Karpas-422 (cell line): ENCODE measurements at regions not wholly inside any gene's neighbourhood (a gene's known extent, or its start where the extent isn't known, plus 50 kb on each side); places are given as distances from the start of the nearest gene placed in this dataset.

Experiments used
- DNase-seq: peaks from one replicate; pipeline ENCODE4 v3.0.0-alpha.2; 2015
- H2AFZ ChIP-seq: fragments of 200-600 bp; sonication (generic); 2 replicates; pipeline ENCODE4 v1.6.1; 2014; ENCODE audit warnings: antibody characterized with exemption, low read length, mixed read lengths
- H3K27ac ChIP-seq: fragments of 200-600 bp; sonication (generic); 2 replicates; pipeline ENCODE4 v1.5.1; 2014; ENCODE audit warnings: mild to moderate bottlenecking, low read length, moderate library complexity
- H3K27me3 ChIP-seq: fragments of 200-600 bp; sonication (generic); 2 replicates; pipeline ENCODE4 v1.6.1; 2014; ENCODE audit warnings: low read length, mixed read lengths
- H3K36me3 ChIP-seq: fragments of 200-600 bp; sonication (generic); 2 replicates; pipeline ENCODE4 v1.6.1; 2014; ENCODE audit warnings: low read length, mixed read lengths; ENCODE audit not compliant: insufficient read depth
- H3K4me1 ChIP-seq: fragments of 200-600 bp; sonication (generic); 2 replicates; pipeline ENCODE4 v1.6.1; 2014; ENCODE audit warnings: mild to moderate bottlenecking, low read length, mixed read lengths
- H3K4me2 ChIP-seq: fragments of 200-600 bp; sonication (generic); 2 replicates; pipeline ENCODE4 v1.6.1; 2014; ENCODE audit warnings: low read length, low read depth, mild to moderate bottlenecking; ENCODE audit not compliant: poor library complexity, severe bottlenecking
- H3K4me3 ChIP-seq: fragments of 200-600 bp; sonication (generic); 2 replicates; pipeline ENCODE4 v1.5.1; 2014; ENCODE audit warnings: mild to moderate bottlenecking, antibody characterized with exemption, low read length, mixed read lengths
- H3K79me2 ChIP-seq: fragments of 200-600 bp; sonication (generic); 2 replicates; pipeline ENCODE4 v1.6.1; 2014; ENCODE audit warnings: mild to moderate bottlenecking, low read length, mixed read lengths
- H3K9ac ChIP-seq: fragments of 200-600 bp; sonication (generic); 2 replicates; pipeline ENCODE4 v1.6.0; 2014; ENCODE audit warnings: low read length
- H3K9me2 ChIP-seq: fragments of 200-600 bp; sonication (generic), shearing (Covaris generic); replicated peaks from 2 replicates; pipeline ENCODE4 v1.6.0; 2014; ENCODE audit warnings: mild to moderate bottlenecking, low read length, moderate library complexity; ENCODE audit not compliant: insufficient read depth
- H3K9me3 ChIP-seq: fragments of 300-700, 200-600 bp; sonication (generic); 2 replicates; pipeline ENCODE4 v1.6.1; 2014; ENCODE audit warnings: low read length, mixed read lengths
- H4K20me1 ChIP-seq: fragments of 200-600 bp; sonication (generic); 2 replicates; pipeline ENCODE4 v1.6.1; 2014; ENCODE audit warnings: mild to moderate bottlenecking, antibody characterized with exemption, low read length, low read depth; ENCODE audit not compliant: insufficient read depth

DNA sequence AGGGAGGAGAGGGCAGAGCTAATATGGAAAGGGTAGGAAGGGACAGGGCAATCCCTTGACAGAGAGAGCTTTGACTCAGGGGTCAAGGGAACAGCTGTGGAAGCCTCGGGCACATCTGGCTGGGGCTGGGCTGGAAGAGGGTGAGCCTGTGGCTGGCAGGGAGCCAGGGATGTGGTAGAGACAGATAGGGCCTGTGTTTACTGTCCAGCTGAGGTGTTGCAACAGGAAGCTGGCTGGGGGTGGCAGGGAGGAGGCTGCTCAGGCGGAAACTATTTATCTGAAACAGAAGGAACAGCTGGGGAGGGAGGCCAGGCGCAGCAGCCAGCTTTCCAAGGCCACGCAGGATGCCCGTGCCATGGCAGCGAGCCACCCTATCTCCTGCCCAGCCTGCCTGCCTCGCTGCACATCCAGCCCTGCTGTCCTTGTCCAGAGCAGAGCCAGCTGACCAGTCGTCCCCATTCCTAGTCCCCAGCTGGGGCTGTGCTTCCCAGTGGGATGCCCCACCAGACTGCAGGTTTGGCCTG lies 264.7 kb downstream of the CYP26B1 start:
- Histone ChIP-seq H3K36me3 (no peaks in the 10 kb centered on the region), H3K9me2 (no peaks in the 10 kb centered on the region), H4K20me1 (no peaks in the 10 kb centered on the region), H3K4me3 (no peak overlapping the region), H3K4me2 (no peak overlapping the region), H2AFZ (no peak overlapping the region), H3K9me3 (no peaks in the 10 kb centered on the region), H3K27ac (no peak overlapping the region), H3K27me3 (0 out of 2 replicates have a peak, but pooled peaks cover 3% of the 10 kb centered on the region), H3K79me2 (no peaks in the 10 kb centered on the region), H3K4me1 (no peaks in the 10 kb centered on the region), H3K9ac (no peak overlapping the region)
- DNase-seq = no peak

DNA sequence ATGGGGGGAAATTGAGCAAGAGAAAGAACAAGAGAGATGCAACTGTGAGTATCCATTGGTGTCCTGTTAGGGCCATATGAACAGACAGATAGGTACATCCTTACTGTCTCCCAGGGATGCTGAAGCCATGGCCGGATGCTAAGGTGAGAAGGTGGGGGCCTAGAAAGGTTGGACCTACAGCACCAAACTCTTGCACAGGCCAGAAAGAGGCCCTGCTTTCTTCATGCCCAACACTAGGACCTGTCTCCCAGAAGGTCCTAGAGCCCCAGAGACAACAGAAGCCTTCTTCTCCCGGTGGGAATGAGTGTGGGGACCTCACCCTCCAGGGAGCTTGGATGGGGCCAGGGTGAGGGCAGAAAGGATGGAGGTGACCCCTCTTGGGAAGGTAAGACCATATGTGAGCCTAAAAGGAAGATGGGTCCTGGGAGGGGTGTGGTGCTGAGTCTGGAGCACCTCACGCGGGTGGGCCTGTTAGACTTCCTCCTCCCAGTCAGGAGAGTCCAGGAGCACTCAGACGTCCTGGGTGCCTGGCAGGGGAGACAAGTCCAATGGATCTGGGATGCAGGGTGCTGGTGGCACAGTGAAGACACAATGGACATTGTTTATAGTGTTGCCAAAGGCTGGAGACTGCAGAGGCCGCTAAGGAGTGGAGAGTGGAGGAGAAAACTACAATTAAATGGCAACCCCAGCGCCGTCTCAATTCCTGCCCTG lies 265.3 kb downstream of the CYP26B1 start:
- Histone ChIP-seq H3K27ac (no peak overlapping the region), H3K4me2 (no peak overlapping the region), H3K4me1 (no peaks in the 10 kb centered on the region), H3K79me2 (no peaks in the 10 kb centered on the region), H4K20me1 (no peaks in the 10 kb centered on the region), H3K4me3 (no peak overlapping the region), H3K36me3 (no peaks in the 10 kb centered on the region), H3K9me2 (no peaks in the 10 kb centered on the region), H3K9me3 (no peaks in the 10 kb centered on the region), H3K27me3 (0 out of 2 replicates have a peak, but pooled peaks cover 3% of the 10 kb centered on the region), H2AFZ (no peak overlapping the region), H3K9ac (no peak overlapping the region)
- DNase-seq = no peak

DNA sequence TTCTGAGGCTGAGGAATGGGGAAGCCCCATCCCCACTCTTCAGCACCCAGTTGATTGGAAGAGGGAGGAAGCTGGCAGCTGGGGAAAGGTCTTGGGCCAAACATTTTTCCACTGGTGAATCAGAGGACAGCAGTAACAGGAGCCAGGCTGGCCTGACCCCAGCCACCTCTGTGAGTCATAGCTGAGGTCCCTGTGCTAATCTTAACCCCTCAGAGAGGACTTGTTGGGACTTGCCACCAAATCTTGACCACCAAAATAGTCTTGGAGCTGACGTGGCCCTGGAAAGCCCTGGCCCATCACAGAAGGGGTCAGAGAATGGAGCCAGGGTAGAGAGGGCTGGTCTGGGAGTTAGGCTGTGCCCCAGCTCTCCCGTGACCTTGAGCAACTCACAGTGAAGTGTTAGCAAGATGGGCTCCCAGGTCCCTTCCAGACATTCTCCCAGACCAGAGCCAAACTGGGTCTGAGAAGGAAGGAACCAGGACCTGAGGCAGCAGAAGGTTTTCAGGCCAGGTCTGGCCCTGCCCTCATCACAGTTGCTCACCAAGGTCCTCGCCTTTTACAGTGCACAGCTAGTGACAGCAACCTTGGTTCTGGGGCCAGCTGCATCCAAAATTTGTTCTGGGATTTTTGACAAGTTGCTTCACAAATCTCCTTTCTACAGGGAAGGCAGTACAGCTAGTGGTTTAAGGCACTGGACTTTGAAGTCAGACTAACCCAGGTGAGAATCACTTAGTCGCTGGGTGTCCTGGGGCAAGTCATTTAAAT lies 266.6 kb downstream of the CYP26B1 start:
- Histone ChIP-seq H3K27ac (no peak overlapping the region), H2AFZ (no peak overlapping the region), H3K4me3 (no peak overlapping the region), H3K4me1 (no peaks in the 10 kb centered on the region), H3K9ac (no peak overlapping the region), H4K20me1 (no peaks in the 10 kb centered on the region), H3K4me2 (no peak overlapping the region), H3K9me3 (no peaks in the 10 kb centered on the region), H3K27me3 (0 out of 2 replicates have a peak, but pooled peaks cover 3% of the 10 kb centered on the region), H3K79me2 (no peaks in the 10 kb centered on the region), H3K9me2 (no peaks in the 10 kb centered on the region), H3K36me3 (no peaks in the 10 kb centered on the region)
- DNase-seq = no peak

DNA sequence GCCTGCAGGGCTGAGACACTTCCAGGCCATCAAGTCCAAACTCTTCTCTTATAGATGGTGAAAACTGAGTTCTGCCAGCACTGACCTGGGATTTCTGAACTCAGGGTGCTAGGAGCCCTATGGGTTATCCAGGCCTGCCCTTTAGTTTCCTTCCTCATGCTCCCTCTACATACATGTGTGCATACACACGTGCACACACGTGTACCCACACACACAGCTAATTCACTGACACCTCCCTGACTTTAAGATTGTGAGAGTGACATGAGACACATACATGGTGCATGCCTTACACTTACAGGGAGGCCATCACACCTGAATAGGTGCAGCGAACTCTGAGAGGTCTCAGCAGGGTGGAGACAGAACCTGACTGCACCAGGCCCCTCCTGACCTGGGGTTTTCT lies 267.4 kb downstream of the CYP26B1 start:
- H2AFZ ChIP-seq = 0 out of 2 replicates have a peak overlapping the region, but pooled peaks have one; percentile 44
- H3K4me3 ChIP-seq = no peak overlapping the region
- H3K9me2 ChIP-seq = no peaks in the 10 kb centered on the region
- no peak overlapping the region for H3K27ac ChIP-seq
- H3K4me2 ChIP-seq = no peak overlapping the region
- H3K36me3 ChIP-seq = no peaks in the 10 kb centered on the region
- H3K9me3 ChIP-seq = no peaks in the 10 kb centered on the region
- no peaks in the 10 kb centered on the region for H4K20me1 ChIP-seq
- no peaks in the 10 kb centered on the region for H3K79me2 ChIP-seq
- DNase-seq = no peak
- H3K4me1 ChIP-seq = no peaks in the 10 kb centered on the region
- no peak overlapping the region for H3K9ac ChIP-seq
- 0 out of 2 replicates have a peak, but pooled peaks cover 3% of the 10 kb centered on the region for H3K27me3 ChIP-seq

DNA sequence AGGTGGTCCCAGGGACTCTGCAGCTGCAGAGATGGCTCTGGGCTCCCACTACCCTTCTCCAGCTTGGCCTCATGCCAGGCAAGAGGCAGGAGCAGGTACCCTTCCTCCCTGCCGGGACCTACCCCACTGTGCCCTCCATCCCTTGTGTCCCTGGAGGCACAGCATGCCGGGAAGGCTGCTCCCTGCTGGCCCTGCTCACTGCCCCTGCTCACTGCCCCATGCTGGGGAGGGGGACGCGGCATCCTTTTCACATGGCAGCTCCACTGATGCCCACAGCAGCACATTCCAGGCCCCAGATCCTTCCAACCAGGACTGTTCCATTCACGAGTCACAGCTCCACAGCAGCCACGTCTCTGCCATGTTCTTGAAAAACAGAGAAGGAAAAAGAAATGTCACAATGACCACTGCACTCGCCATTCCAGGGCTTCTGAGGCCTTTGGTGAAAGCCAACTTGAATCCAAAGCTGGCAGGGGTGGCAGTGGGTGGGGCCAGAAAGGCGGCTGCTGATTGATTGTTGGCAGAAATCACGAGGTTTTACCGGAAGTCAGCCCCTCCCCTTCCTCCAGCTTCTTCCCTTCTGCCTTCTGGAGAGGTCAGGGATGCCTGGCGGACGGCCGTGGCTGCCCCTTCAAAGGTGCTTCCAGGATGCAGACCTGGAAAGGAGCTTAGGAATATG lies 268.0 kb downstream of the CYP26B1 start:
- no peaks in the 10 kb centered on the region for H3K4me1 ChIP-seq
- no peak overlapping the region for H3K9ac ChIP-seq
- H3K9me2 ChIP-seq = no peaks in the 10 kb centered on the region
- H2AFZ ChIP-seq = 0 out of 2 replicates have a peak overlapping the region, but pooled peaks have one; percentile 44
- H3K79me2 ChIP-seq = no peaks in the 10 kb centered on the region
- H3K27ac ChIP-seq = no peak overlapping the region
- peak; percentile 46 for DNase-seq
- H3K36me3 ChIP-seq = no peaks in the 10 kb centered on the region
- no peaks in the 10 kb centered on the region for H3K9me3 ChIP-seq
- H4K20me1 ChIP-seq = no peaks in the 10 kb centered on the region
- no peak overlapping the region for H3K4me2 ChIP-seq
- no peak overlapping the region for H3K4me3 ChIP-seq
- H3K27me3 ChIP-seq = 0 out of 2 replicates have a peak, but pooled peaks cover 3% of the 10 kb centered on the region

DNA sequence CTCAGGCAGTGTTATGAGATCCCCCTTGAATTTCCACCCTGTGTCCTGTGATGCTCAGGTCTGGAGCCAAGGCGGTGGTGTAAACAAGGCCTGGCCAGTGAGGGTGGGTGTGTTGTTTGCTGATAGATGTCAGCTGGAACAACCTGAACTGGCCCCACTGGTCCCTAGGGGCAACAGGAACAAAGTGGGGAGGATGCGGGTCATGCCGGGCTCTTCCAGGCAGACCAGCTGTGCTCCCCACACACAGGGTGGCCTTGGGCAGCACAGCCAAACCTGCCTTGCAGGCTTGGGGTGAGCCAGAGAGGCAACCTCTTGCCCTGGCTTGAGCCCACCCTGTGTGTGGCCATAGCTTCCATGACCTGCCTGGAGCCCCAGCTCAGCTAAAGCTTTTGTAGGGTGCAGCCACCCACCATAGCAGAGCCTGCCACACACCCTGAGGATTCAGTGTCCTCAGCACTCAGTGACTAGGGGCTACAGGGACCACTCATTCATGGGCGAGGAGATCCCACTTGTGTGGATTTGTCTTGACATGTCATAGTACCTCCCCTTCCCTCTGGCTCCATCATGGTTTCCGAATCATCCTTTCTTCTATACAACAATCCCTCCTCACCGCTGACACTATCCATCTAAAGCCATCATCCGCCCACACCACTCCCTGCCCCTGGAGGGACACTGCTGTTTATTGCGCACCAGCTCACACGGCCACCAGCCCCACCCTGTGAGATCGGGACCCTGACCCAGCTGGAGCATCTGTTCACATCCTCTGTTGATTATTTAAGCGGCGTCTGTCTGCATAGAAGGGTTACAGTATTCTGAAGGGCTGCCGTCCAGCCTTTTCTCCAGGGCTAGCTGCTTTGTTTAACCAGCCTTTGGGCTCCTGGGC lies 268.8 kb downstream of the CYP26B1 start:
- Histone ChIP-seq H3K27me3 (0 out of 2 replicates have a peak, but pooled peaks cover 3% of the 10 kb centered on the region), H4K20me1 (no peaks in the 10 kb centered on the region), H3K4me2 (no peak overlapping the region), H2AFZ (no peak overlapping the region), H3K9me3 (no peaks in the 10 kb centered on the region), H3K4me3 (no peak overlapping the region), H3K9ac (no peak overlapping the region), H3K79me2 (no peaks in the 10 kb centered on the region), H3K9me2 (no peaks in the 10 kb centered on the region), H3K27ac (no peak overlapping the region), H3K4me1 (no peaks in the 10 kb centered on the region), H3K36me3 (no peaks in the 10 kb centered on the region)
- no peak for DNase-seq

DNA sequence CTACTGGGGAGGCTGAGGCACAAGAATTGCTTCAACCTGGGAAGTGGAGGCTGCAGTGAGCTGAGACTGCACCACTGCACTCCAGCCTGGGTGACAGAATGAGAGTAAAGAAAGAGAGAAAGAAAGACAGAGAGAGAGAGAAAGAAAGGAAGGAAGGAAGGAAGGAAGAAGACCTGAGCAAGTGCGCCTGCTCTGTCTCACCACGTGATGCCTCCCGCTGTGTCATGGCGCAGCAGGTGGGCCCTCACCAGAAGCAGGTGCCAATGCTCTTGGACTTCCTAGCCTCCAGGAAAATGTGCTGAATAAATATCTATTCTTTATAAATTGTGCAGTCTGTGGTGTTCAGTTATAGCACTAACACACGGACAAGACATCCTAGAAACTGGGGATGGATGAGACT lies 270.0 kb downstream of the CYP26B1 start:
- H3K79me2 ChIP-seq = no peaks in the 10 kb centered on the region
- no peaks in the 10 kb centered on the region for H3K4me1 ChIP-seq
- H3K9ac ChIP-seq = no peak overlapping the region
- H2AFZ ChIP-seq = no peak overlapping the region
- H3K36me3 ChIP-seq = no peaks in the 10 kb centered on the region
- H3K27ac ChIP-seq = no peak overlapping the region
- H3K27me3 ChIP-seq = 0 out of 2 replicates have a peak, but pooled peaks cover 3% of the 10 kb centered on the region
- H4K20me1 ChIP-seq = no peaks in the 10 kb centered on the region
- H3K4me3 ChIP-seq = no peak overlapping the region
- no peaks in the 10 kb centered on the region for H3K9me3 ChIP-seq
- H3K4me2 ChIP-seq = no peak overlapping the region
- H3K9me2 ChIP-seq = no peaks in the 10 kb centered on the region
- DNase-seq = no peak
